C1 segment of cervical spinal cord (tissue), 14 donors: ENCODE measurements at regions not wholly inside any gene's neighbourhood (a gene's known extent, or its start where the extent isn't known, plus 50 kb on each side); places are given as distances from the start of the nearest gene placed in this dataset.

Experiments used
- DNase-seq, 14 donors: peaks; one replicate each; lab custom pipeline; 2025; lab: John Stamatoyannopoulos, UW

GRCh38 chr4:10179957-10180602 lies 63.5 kb upstream of the WDR1 start:
- no peak for DNase-seq

- no peak for DNase-seq
Measured at GRCh38 chr4:10178763-10179162, 62.2 kb upstream of the WDR1 start.

GRCh38 chr4:10175626-10176025 lies 59.0 kb upstream of the WDR1 start:
- no peak for DNase-seq

- peak in 1 of 14 donors; percentile 77 for DNase-seq
Measured at GRCh38 chr4:10173754-10174749, 57.5 kb upstream of the WDR1 start.

GRCh38 chr4:10173037-10173753 lies 56.6 kb upstream of the WDR1 start:
- no peak for DNase-seq

GRCh38 chr4:10172278-10172921 lies 55.8 kb upstream of the WDR1 start:
- peak in 1 of 14 donors; percentile 17 for DNase-seq

- DNase-seq, result no peak
Measured at GRCh38 chr4:10171055-10171454, 54.5 kb upstream of the WDR1 start.

- DNase-seq, result no peak
Measured at GRCh38 chr4:10169839-10170387, 53.3 kb upstream of the WDR1 start.

GRCh38 chr4:10168151-10168550 lies 51.6 kb upstream of the WDR1 start:
- DNase-seq, result no peak

- no peak for DNase-seq
Measured at GRCh38 chr4:10167201-10167600, 50.6 kb upstream of the WDR1 start.
